ENCODE measurements at regions not wholly inside any gene's neighbourhood (a gene's known extent, or its start where the extent isn't known, plus 50 kb on each side); places are given as distances from the start of the nearest gene placed in this dataset.

DNA sequence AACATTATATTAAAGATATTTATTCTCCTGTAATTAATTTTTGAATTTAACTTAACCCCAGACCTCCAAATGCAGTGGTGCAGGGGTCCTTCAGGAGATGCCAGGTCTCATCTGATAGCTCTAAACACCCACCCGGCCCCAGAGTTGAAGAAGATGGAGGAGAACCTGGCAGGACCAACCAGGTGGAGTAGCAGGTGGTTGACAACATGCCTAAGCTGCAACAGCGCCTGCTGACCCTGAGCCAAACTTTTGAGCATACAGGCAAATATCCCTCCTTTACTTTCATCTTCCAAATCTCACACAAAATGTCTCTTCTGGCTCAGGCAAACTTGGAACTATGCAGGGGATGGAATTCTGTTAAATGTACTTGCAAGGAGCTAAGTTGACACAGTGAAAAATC lies 145.3 kb upstream of the TCF21 start:
- H3K27me3 ChIP-seq (ENCODE audit: control insufficient read depth in 5 of 5, insufficient read depth in 4 of 5, low read length in 5 of 5): peaks cover 0 to 2% (median 0%) of the 10 kb centered on the region in 5 donors
- peaks cover 0 to 11% (median 8%) of the 10 kb centered on the region in 5 donors for H3K4me1 ChIP-seq (ENCODE audit: control insufficient read depth in 5 of 5, insufficient read depth in 5 of 5, low read length in 5 of 5)
- H3K9ac ChIP-seq (ENCODE audit: low read length in 5 of 5): no peak overlapping the region
- no peaks in the 10 kb centered on the region for H3K36me3 ChIP-seq (ENCODE audit: control insufficient read depth in 5 of 5, insufficient read depth in 5 of 5, low read length in 5 of 5)
- no peak overlapping the region for H3K27ac ChIP-seq (ENCODE audit: low read depth, low read length)
- H3K4me3 ChIP-seq (ENCODE audit: low read depth in 1 of 5, low read length in 5 of 5): no peak overlapping the region
- H3K9me3 ChIP-seq (ENCODE audit: control insufficient read depth in 5 of 5, low read length in 5 of 5): no peaks in the 10 kb centered on the region

DNA sequence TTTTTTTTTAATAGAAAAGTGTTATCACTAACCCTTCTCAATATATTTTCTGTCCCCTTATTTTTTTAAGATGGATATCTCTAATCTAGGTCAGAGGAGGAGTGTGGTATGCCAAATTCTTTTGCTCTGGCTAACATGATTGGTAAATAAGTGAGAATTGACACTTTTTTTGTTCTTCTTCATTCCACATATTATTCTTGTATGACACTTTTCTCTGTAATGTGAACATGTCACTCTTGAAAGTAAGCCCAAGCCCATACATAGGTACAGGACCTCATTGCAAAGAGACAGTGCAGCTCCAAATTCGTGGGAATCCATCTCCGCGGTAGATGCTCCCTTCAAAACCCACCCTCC lies 142.5 kb upstream of the TCF21 start:
- H3K36me3 ChIP-seq (ENCODE audit: control insufficient read depth in 5 of 5, insufficient read depth in 5 of 5, low read length in 5 of 5): no peaks in the 10 kb centered on the region
- peaks cover 0 to 4% (median 3%) of the 10 kb centered on the region in 5 donors for H3K4me1 ChIP-seq (ENCODE audit: control insufficient read depth in 5 of 5, insufficient read depth in 5 of 5, low read length in 5 of 5)
- no peaks in the 10 kb centered on the region for H3K9me3 ChIP-seq (ENCODE audit: control insufficient read depth in 5 of 5, low read length in 5 of 5)
- no peak overlapping the region for H3K4me3 ChIP-seq (ENCODE audit: low read depth in 1 of 5, low read length in 5 of 5)
- peaks cover 0 to 2% (median 0%) of the 10 kb centered on the region in 5 donors for H3K27me3 ChIP-seq (ENCODE audit: control insufficient read depth in 5 of 5, insufficient read depth in 4 of 5, low read length in 5 of 5)
- H3K27ac ChIP-seq (ENCODE audit: low read depth, low read length): no peak overlapping the region
- no peak overlapping the region for H3K9ac ChIP-seq (ENCODE audit: low read length in 5 of 5)

DNA sequence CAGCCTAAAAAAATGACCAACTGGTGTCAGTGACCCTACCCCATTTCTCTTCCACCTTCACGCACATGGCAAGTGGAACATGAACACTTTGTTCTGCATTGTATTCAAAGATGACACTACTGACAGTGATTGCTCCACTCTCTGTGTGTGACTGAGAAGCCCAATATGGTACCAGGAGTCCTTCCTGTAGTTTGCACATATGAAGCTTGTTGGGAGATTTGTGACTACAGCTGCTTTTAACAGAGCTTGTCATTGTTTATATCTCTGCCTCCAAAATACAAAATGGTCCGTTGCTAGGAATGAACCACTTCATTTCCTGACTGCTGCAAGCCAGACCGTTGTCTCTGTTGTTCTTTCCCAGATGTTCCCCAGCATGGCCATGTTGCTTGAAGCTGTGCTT lies 140.3 kb upstream of the TCF21 start:
- Histone ChIP-seq H3K4me3 (ENCODE audit: low read depth in 1 of 5, low read length in 5 of 5) (no peak overlapping the region), H3K9me3 (ENCODE audit: control insufficient read depth in 5 of 5, low read length in 5 of 5) (no peaks in the 10 kb centered on the region), H3K9ac (ENCODE audit: low read length in 5 of 5) (no peak overlapping the region), H3K27me3 (ENCODE audit: control insufficient read depth in 5 of 5, insufficient read depth in 4 of 5, low read length in 5 of 5) (peaks cover 0 to 2% (median 0%) of the 10 kb centered on the region in 5 donors), H3K27ac (ENCODE audit: low read depth, low read length) (no peak overlapping the region), H3K36me3 (ENCODE audit: control insufficient read depth in 5 of 5, insufficient read depth in 5 of 5, low read length in 5 of 5) (no peaks in the 10 kb centered on the region), H3K4me1 (ENCODE audit: control insufficient read depth in 5 of 5, insufficient read depth in 5 of 5, low read length in 5 of 5) (no peaks in the 10 kb centered on the region)

DNA sequence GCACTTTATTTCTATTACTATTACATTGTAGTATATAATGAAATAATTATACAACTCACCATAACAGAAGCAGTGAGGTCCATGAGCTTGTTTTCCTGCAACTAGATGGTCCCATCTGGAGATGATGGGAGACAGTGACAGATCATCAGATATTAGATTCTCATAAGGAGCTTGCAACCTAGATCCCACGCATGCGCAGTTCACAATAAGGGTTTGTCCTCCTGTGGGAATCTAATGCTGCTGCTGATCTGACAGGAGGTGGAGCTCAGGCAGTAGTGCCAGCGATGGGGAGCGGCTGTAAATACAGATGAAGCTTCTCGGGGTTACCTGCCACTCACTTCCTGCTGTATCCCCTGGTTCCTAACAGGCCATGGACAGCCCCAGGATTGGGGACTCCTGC lies 139.5 kb upstream of the TCF21 start:
- no peaks in the 10 kb centered on the region for H3K4me1 ChIP-seq (ENCODE audit: control insufficient read depth in 5 of 5, insufficient read depth in 5 of 5, low read length in 5 of 5)
- no peak overlapping the region for H3K9ac ChIP-seq (ENCODE audit: low read length in 5 of 5)
- no peak overlapping the region for H3K4me3 ChIP-seq (ENCODE audit: low read depth in 1 of 5, low read length in 5 of 5)
- H3K27me3 ChIP-seq (ENCODE audit: control insufficient read depth in 5 of 5, insufficient read depth in 4 of 5, low read length in 5 of 5): peaks cover 0 to 2% (median 0%) of the 10 kb centered on the region in 5 donors
- H3K9me3 ChIP-seq (ENCODE audit: control insufficient read depth in 5 of 5, low read length in 5 of 5): no peaks in the 10 kb centered on the region
- no peak overlapping the region for H3K27ac ChIP-seq (ENCODE audit: low read depth, low read length)
- H3K36me3 ChIP-seq (ENCODE audit: control insufficient read depth in 5 of 5, insufficient read depth in 5 of 5, low read length in 5 of 5): no peaks in the 10 kb centered on the region

DNA sequence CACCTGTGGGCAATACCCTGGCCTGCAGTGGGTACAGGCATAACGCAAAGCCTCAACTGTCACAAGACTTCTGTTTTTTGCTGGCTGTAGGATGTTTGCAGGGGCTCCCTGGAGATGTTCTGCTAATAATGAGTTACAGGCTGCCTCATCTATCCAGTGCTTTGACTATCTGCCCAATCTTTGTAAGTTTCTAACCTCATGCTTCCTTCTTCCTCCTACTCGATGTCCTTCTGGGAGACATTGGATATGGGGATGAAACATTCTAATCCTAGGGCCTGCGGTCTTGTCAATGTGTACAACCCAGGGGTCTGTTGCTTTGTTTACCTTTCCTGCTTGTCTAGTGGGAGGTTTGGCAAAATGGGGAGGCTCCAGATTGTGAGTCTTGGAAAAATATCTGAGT lies 136.8 kb upstream of the TCF21 start:
- Histone ChIP-seq H3K4me1 (ENCODE audit: control insufficient read depth in 5 of 5, insufficient read depth in 5 of 5, low read length in 5 of 5) (peaks cover 0 to 18% (median 13%) of the 10 kb centered on the region in 5 donors), H3K9me3 (ENCODE audit: control insufficient read depth in 5 of 5, low read length in 5 of 5) (no peaks in the 10 kb centered on the region), H3K4me3 (ENCODE audit: low read depth in 1 of 5, low read length in 5 of 5) (no peak overlapping the region), H3K27ac (ENCODE audit: low read depth, low read length) (no peak overlapping the region), H3K9ac (ENCODE audit: low read length in 5 of 5) (no peak overlapping the region), H3K36me3 (ENCODE audit: control insufficient read depth in 5 of 5, insufficient read depth in 5 of 5, low read length in 5 of 5) (no peaks in the 10 kb centered on the region), H3K27me3 (ENCODE audit: control insufficient read depth in 5 of 5, insufficient read depth in 4 of 5, low read length in 5 of 5) (peaks cover 0 to under 1% (median 0%) of the 10 kb centered on the region in 5 donors)

DNA sequence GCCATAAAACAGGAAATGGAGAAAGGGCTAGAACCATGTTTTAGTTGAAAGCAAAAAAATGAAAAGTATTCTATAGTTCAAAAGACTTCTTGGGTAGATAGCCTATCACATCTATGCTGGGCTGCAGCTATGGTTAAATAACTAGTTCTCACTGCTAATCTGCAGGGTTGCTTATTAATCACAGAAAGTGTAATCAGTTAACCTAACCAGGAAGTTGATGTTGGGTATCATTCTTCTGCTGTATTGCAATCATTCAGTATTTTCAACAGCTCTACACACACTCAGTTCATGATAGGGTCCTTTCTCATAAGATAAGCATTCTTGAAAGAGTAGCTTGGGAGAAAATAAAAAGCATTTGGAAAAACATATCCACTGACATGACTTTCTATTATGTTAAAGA lies 135.2 kb upstream of the TCF21 start:
- Histone ChIP-seq H3K4me1 (ENCODE audit: control insufficient read depth in 5 of 5, insufficient read depth in 5 of 5, low read length in 5 of 5) (peaks cover 0 to 27% (median 17%) of the 10 kb centered on the region in 5 donors), H3K9ac (ENCODE audit: low read length in 5 of 5) (no peak overlapping the region), H3K27me3 (ENCODE audit: control insufficient read depth in 5 of 5, insufficient read depth in 4 of 5, low read length in 5 of 5) (no peaks in the 10 kb centered on the region), H3K4me3 (ENCODE audit: low read depth in 1 of 5, low read length in 5 of 5) (no peak overlapping the region), H3K9me3 (ENCODE audit: control insufficient read depth in 5 of 5, low read length in 5 of 5) (no peaks in the 10 kb centered on the region), H3K36me3 (ENCODE audit: control insufficient read depth in 5 of 5, insufficient read depth in 5 of 5, low read length in 5 of 5) (no peaks in the 10 kb centered on the region), H3K27ac (ENCODE audit: low read depth, low read length) (no peak overlapping the region)

DNA sequence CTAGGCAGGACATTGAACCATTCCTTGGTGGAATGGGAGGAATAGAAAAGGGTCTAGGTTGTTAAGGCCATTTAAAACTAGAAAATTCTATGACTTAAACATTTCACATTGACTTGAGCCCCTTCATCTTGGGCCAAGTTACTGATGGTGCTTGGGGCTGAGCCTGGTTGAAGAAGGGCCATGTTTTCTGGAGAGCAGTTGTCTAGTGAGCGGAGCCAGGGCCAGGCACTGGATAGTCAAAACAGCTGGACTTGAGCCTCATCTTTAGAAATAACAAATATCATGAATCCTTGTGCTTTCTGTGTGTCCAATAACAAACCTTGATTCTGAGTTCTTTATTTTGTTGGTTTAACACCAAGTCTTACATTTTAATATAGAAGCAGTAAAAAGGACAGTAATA lies 134.6 kb upstream of the TCF21 start:
- H3K27ac ChIP-seq (ENCODE audit: low read depth, low read length): no peak overlapping the region
- H3K4me3 ChIP-seq (ENCODE audit: low read depth in 1 of 5, low read length in 5 of 5): no peak overlapping the region
- H3K4me1 ChIP-seq (ENCODE audit: control insufficient read depth in 5 of 5, insufficient read depth in 5 of 5, low read length in 5 of 5): peaks cover 0 to 27% (median 17%) of the 10 kb centered on the region in 5 donors

DNA sequence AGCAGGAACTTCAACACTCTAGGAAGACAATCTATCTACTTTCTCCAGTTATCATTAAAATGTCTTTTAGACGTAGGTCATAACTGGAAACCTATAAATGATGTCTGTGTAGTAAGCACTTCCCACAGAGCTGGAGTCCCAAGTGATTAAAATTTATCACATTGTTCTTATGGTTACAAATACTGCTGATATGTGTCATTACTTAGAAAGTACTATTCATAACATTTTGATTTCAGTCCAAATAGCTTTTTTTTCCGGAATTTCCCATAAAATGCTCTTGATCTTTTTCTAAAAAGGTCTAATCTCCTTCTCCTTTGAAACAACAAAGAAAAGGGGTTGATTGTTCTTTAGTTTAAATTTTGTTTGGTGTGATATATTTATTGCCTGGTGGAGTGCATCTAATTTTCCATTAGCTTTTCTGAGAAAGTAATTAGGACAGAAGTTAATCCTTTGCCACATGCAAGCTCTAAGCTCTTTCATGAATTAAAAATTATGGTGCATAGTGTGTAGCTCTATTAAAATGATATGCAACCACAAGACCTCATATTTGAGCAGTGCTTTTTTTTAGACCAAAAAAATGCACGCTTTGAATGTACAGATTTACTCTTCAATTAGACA lies 132.7 kb upstream of the TCF21 start:
- H3K4me3 ChIP-seq (ENCODE audit: low read depth in 1 of 5, low read length in 5 of 5): no peak overlapping the region
- no peak overlapping the region for H3K9ac ChIP-seq (ENCODE audit: low read length in 5 of 5)
- H3K9me3 ChIP-seq (ENCODE audit: control insufficient read depth in 5 of 5, low read length in 5 of 5): no peaks in the 10 kb centered on the region
- no peaks in the 10 kb centered on the region for H3K36me3 ChIP-seq (ENCODE audit: control insufficient read depth in 5 of 5, insufficient read depth in 5 of 5, low read length in 5 of 5)
- H3K27ac ChIP-seq (ENCODE audit: low read depth, low read length): peak overlapping the region; percentile 18
- peaks cover 0 to 27% (median 17%) of the 10 kb centered on the region in 5 donors for H3K4me1 ChIP-seq (ENCODE audit: control insufficient read depth in 5 of 5, insufficient read depth in 5 of 5, low read length in 5 of 5)
- H3K27me3 ChIP-seq (ENCODE audit: control insufficient read depth in 5 of 5, insufficient read depth in 4 of 5, low read length in 5 of 5): no peaks in the 10 kb centered on the region

More for the DNA sequence above, 134.6 kb upstream of the TCF21 start:
- Histone ChIP-seq H3K36me3 (ENCODE audit: control insufficient read depth in 5 of 5, insufficient read depth in 5 of 5, low read length in 5 of 5) (no peaks in the 10 kb centered on the region), H3K9me3 (ENCODE audit: control insufficient read depth in 5 of 5, low read length in 5 of 5) (no peaks in the 10 kb centered on the region), H3K9ac (ENCODE audit: low read length in 5 of 5) (no peak overlapping the region), H3K27me3 (ENCODE audit: control insufficient read depth in 5 of 5, insufficient read depth in 4 of 5, low read length in 5 of 5) (no peaks in the 10 kb centered on the region)

DNA sequence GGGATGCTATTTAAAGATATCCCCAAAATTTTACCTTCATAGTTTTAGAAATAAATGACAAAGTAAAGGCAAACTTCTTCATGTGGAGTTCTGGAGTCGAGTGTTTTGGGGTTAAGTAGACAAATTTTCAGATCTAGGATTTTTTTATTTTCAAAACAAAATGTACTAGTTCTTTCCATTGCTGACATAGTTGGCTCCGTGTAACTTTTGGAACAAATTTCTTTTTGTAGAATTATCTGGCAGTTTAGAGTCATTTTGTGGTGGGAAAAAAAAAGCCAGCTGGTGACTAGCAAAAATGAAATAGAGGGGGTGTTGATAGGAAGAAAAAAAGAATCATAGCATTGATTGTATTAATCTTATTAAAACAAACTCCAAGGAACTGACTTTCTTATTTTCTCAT lies 131.6 kb upstream of the TCF21 start:
- Histone ChIP-seq H3K4me3 (ENCODE audit: low read depth in 1 of 5, low read length in 5 of 5) (no peak overlapping the region), H3K4me1 (ENCODE audit: control insufficient read depth in 5 of 5, insufficient read depth in 5 of 5, low read length in 5 of 5) (peaks cover 0 to 27% (median 18%) of the 10 kb centered on the region in 5 donors), H3K36me3 (ENCODE audit: control insufficient read depth in 5 of 5, insufficient read depth in 5 of 5, low read length in 5 of 5) (no peaks in the 10 kb centered on the region), H3K27ac (ENCODE audit: low read depth, low read length) (peak overlapping the region; percentile 18), H3K9ac (ENCODE audit: low read length in 5 of 5) (no peak overlapping the region), H3K27me3 (ENCODE audit: control insufficient read depth in 5 of 5, insufficient read depth in 4 of 5, low read length in 5 of 5) (no peaks in the 10 kb centered on the region), H3K9me3 (ENCODE audit: control insufficient read depth in 5 of 5, low read length in 5 of 5) (no peaks in the 10 kb centered on the region)

DNA sequence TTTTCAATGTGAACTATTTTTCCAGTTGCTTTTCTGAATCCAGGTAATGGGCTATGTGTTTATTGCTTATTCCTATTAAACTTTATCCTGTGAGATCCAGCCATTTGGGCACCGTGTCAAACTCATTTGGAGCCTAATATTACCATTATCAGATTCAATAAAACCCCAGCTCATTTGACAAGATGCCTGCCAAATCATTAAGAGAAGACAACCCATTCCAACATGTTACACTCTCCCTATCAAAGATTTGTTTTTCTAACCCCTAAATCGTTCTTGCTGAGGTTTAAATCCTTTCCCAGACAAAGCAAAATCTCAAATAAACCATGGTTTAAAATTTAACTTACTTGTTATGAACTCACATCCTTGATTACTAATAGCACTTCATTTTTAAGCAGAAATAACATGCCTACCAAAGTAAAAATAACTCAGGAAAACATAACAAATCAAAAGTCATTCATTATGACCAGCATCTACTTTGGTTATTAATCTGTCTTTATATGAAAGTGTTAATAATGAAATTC lies 130.0 kb upstream of the TCF21 start:
- Histone ChIP-seq H3K4me1 (ENCODE audit: control insufficient read depth in 5 of 5, insufficient read depth in 5 of 5, low read length in 5 of 5) (peaks cover 0 to 40% (median 28%) of the 10 kb centered on the region in 5 donors), H3K9ac (ENCODE audit: low read length in 5 of 5) (no peak overlapping the region), H3K27ac (ENCODE audit: low read depth, low read length) (no peak overlapping the region)

More for the DNA sequence above, 130.0 kb upstream of the TCF21 start:
- Histone ChIP-seq H3K9me3 (ENCODE audit: control insufficient read depth in 5 of 5, low read length in 5 of 5) (no peaks in the 10 kb centered on the region), H3K36me3 (ENCODE audit: control insufficient read depth in 5 of 5, insufficient read depth in 5 of 5, low read length in 5 of 5) (no peaks in the 10 kb centered on the region), H3K27me3 (ENCODE audit: control insufficient read depth in 5 of 5, insufficient read depth in 4 of 5, low read length in 5 of 5) (no peaks in the 10 kb centered on the region), H3K4me3 (ENCODE audit: low read depth in 1 of 5, low read length in 5 of 5) (no peak overlapping the region)
